ENCODE measurements at regions not wholly inside any gene's neighbourhood (a gene's known extent, or its start where the extent isn't known, plus 50 kb on each side); places are given as distances from the start of the nearest gene placed in this dataset.

DNA sequence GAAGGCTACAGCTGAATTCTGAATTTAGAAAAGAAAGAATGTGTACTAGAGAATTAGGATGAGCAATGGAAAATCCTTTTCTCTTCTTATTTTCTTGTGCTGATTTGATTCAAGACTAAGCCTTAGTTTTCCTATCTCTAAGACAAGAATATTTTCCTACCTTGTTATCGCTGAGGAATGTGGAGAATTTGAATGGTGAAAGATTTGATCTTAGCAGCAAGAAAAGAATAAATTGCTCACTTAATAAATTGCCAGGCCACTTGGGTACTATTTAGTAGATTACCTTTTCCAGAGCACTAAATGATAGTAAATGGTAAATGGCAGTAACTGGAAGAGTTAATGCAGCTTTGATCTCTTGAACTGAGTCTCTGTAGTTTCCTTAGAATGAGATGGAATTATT lies 145.7 kb upstream of the MEIS2 start:
- Mint-ChIP-seq H3K27ac (no peak overlapping the region), H3K9me3 (no peaks in the 10 kb centered on the region), H3K36me3 (no peaks in the 10 kb centered on the region)
- no peak for DNase-seq (ENCODE audit: low spot score in 2 of 2)
- no peak for ATAC-seq

DNA sequence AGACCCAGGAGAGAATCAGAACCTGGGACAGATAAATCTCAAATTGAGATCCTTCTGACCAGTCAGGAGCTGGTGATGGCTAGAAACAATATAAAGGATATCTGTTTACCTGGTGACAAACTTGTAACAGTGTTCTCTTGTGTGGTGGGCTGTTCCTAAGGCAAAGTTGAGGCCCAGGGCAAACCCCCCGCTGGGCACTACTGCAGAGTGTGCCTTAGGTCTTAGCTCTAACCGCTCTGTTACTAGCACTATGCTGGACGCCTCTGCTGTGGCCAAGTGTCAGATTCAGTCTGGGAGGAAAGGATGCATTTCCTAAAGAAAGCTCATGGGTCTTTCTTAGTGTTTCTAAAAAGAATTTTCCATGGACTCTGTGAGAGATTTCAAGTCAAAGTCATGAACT lies 146.5 kb upstream of the MEIS2 start:
- no peak for DNase-seq (ENCODE audit: low spot score in 2 of 2)
- no peak overlapping the region for H3K27ac Mint-ChIP-seq
- no peaks in the 10 kb centered on the region for H3K9me3 Mint-ChIP-seq
- H3K36me3 Mint-ChIP-seq, result no peaks in the 10 kb centered on the region
- no peak for ATAC-seq

DNA sequence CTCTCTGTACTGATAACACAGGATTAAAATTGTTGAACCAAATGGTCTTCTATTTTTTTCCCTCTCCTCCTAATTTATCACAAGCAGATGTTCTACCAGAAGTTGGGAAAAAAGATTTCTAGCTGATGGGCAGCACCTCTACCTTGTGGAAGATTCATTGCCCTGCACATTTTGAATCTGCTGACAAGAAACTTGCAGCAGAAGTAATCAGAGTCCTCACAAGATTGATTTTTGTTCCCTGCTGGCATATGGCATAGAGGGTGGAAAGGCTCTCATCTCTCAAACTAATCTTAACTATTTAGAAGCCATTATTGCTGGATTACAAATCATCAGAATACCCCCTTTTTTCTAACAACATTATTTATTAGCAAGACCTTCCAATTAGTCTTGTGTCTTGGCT lies 148.9 kb upstream of the MEIS2 start:
- H3K9me3 Mint-ChIP-seq, result no peaks in the 10 kb centered on the region
- no peak for DNase-seq (ENCODE audit: low spot score in 2 of 2)
- H3K36me3 Mint-ChIP-seq, result no peaks in the 10 kb centered on the region
- H3K27ac Mint-ChIP-seq, result no peak overlapping the region
- ATAC-seq, result no peak

- Mint-ChIP-seq H3K27ac (no peak overlapping the region), H3K36me3 (no peaks in the 10 kb centered on the region), H3K9me3 (no peaks in the 10 kb centered on the region)
- ATAC-seq (no peak), DNase-seq (ENCODE audit: low spot score in 2 of 2) (no peak)
These were observed 152.2 kb upstream of the MEIS2 start for GRCh38 chr15:37252530-37252929.

- H3K9me3 Mint-ChIP-seq, result peaks cover 4% of the 10 kb centered on the region in 2 donors
- H3K27ac Mint-ChIP-seq, result no peak overlapping the region
- DNase-seq (ENCODE audit: low spot score in 2 of 2) (no peak), ATAC-seq (no peak)
- H3K36me3 Mint-ChIP-seq, result no peaks in the 10 kb centered on the region
These were observed 153.5 kb upstream of the MEIS2 start for GRCh38 chr15:37253877-37254276.

GRCh38 chr15:37260255-37260654 lies 159.9 kb upstream of the MEIS2 start:
- Mint-ChIP-seq H3K36me3 (no peaks in the 10 kb centered on the region), H3K27ac (no peak overlapping the region), H3K9me3 (peaks cover 4 to 7% of the 10 kb centered on the region in 2 donors)
- ATAC-seq (no peak), DNase-seq (ENCODE audit: low spot score in 2 of 2) (no peak)

- no peak for DNase-seq (ENCODE audit: low spot score in 2 of 2)
- H3K9me3 Mint-ChIP-seq, result peaks cover 4 to 7% of the 10 kb centered on the region in 2 donors
- H3K27ac Mint-ChIP-seq, result no peak overlapping the region
- no peak for ATAC-seq
- H3K36me3 Mint-ChIP-seq, result no peaks in the 10 kb centered on the region
These were observed 161.3 kb upstream of the MEIS2 start for GRCh38 chr15:37261685-37262084.

DNA sequence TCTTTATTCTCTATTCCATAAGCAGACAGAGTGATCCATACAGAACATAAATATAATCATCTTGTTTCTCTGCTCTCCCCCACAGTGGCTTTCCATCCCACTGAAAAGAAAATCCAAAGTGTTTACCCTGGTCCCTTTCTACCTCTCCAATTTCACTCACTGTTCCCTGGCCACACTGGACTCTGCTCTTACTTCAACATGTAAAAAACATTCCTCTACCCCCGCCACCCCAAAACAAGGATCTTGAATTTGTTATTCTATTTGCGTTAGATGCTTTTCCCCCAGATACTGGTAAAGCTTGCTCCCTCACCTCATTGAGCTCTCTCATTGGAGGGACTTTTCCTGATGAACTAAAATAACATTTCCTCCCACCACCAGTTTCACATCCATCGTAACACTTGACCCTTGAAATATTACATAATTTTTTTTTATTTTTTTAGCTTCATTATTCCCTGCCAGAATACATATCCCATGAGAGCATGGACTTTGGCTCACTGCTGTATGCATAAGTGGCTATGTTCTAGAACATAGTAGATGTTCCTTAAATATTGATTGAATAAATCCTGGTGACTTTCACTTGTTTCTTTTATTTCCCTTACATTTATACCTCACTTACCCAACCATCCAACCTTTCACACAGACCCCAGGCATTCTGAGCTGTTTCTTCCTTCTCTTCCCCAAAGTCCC lies 162.7 kb upstream of the MEIS2 start:
- Mint-ChIP-seq H3K36me3 (no peaks in the 10 kb centered on the region), H3K9me3 (peaks cover 2 to 6% of the 10 kb centered on the region in 2 donors), H3K27ac (no peak overlapping the region)
- DNase-seq (ENCODE audit: low spot score in 2 of 2), result no peak
- no peak for ATAC-seq

DNA sequence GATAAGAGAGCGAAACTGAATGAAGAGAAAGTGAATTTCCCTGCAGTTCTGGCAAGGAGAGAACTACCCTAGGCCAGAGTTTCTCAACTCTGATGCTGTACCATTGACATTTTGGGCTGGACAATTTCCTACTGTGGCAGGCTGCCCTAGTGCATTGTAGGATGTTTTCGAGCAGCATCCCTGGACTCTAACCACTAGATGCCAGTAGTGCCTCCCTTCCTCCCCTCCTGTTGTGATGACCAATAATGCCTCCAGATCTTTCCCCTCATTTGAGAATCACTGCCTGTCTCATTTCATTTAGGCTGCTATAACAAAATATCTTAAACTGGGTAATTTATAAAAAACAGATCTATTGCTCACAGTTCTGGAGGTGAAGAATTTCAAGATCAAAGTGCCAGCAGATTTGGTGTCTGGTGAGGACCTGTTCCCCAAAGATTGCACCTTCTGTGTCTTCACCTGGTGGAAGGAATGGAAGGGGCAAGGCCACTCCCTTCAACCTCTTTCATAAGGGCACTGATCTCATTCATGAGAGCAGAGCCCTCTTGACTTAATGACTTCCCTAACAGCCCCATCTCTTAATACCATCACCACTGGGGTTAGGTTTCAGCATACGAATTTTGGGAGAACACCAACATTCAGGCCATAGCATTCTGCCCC lies 188.9 kb upstream of the MEIS2 start:
- ATAC-seq (no peak), DNase-seq (ENCODE audit: low spot score in 2 of 2) (no peak)
- Mint-ChIP-seq H3K36me3 (no peaks in the 10 kb centered on the region), H3K9me3 (peaks cover 5% of the 10 kb centered on the region in 2 donors), H3K27ac (no peak overlapping the region)

DNA sequence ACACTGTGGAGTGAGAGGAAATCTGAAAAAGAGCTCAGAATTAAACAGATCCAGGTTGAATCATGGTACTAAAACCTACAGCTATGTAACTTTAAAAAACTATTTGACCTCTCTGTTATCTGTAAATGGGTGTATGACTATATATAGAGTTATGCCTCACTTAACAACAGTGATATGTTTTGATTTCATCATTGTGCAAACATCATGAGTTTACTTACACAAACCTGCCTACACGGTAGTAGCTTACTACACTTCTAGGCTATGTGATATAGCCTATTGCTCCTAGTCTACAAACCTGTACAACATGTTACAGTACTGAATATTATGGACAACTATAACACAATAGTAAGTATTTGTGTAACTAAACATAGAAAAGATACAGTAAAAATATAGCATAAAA lies 191.6 kb upstream of the MEIS2 start:
- Mint-ChIP-seq H3K27ac (no peak overlapping the region), H3K9me3 (peaks cover 6 to 11% of the 10 kb centered on the region in 2 donors), H3K36me3 (no peaks in the 10 kb centered on the region)
- ATAC-seq (no peak), DNase-seq (ENCODE audit: low spot score in 2 of 2) (no peak)

- Mint-ChIP-seq H3K36me3 (no peaks in the 10 kb centered on the region), H3K27ac (no peak overlapping the region), H3K9me3 (peaks cover 6% of the 10 kb centered on the region in 2 donors)
- ATAC-seq (no peak), DNase-seq (ENCODE audit: low spot score in 2 of 2) (no peak)
These were observed 197.9 kb upstream of the MEIS2 start for GRCh38 chr15:37298271-37298670.

- Mint-ChIP-seq H3K9me3 (peaks cover 7 to 13% of the 10 kb centered on the region in 2 donors), H3K36me3 (peaks cover 6 to 8% of the 10 kb centered on the region in 2 donors), H3K27ac (no peak overlapping the region)
- no peak for DNase-seq (ENCODE audit: low spot score in 2 of 2)
- no peak for ATAC-seq
These were observed 239.1 kb upstream of the MEIS2 start for GRCh38 chr15:37339437-37339836.

DNA sequence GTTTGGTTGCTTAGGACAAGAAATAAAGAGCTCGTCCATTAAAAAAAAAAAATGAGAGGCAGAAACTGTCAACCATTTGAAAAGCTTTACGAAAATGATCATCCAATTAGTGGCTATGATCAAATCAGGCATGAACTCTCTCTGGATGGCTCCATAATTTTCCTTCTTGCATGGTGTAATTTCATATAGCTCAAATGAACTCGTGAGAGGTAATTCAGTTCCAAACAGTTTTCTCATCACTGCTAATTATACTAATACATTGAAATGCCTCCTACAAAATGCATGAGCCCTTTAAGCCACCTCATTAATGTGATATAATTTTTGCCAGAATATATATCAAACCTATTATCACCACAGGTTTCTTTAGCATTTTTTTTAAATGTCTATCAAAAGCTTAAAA lies 239.5 kb upstream of the MEIS2 start:
- Mint-ChIP-seq H3K27ac (no peak overlapping the region), H3K36me3 (peaks cover 6 to 8% of the 10 kb centered on the region in 2 donors), H3K9me3 (peaks cover 7 to 13% of the 10 kb centered on the region in 2 donors)
- ATAC-seq, result no peak
- no peak for DNase-seq (ENCODE audit: low spot score in 2 of 2)

DNA sequence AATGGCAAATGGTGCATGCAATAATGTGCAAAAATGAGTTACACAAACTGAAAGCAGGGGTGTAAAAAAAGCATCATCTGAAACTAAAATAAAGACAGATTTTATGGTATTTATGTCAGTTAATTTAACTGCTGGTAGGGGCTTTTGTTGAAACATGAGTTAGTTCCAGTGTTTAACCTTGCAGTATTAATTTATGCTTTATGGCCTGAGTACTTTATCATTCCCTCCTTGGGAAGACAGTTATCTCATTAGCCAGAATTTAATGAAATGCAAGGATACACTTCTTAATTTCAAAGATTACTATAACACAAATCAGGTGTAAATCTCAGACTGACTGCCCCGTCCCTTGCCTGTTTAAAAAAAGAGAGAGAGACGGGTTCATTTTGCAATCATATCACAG lies 240.1 kb upstream of the MEIS2 start:
- H3K9me3 Mint-ChIP-seq, result peaks cover 3 to 10% of the 10 kb centered on the region in 2 donors
- H3K36me3 Mint-ChIP-seq, result peaks cover 3 to 4% of the 10 kb centered on the region in 2 donors
- no peak overlapping the region for H3K27ac Mint-ChIP-seq
- no peak for DNase-seq (ENCODE audit: low spot score in 2 of 2)
- no peak for ATAC-seq

GRCh38 chr15:37359101-37359892 lies 258.9 kb upstream of the MEIS2 start:
- H3K27ac Mint-ChIP-seq, result no peak overlapping the region
- no peaks in the 10 kb centered on the region for H3K36me3 Mint-ChIP-seq
- ATAC-seq (no peak), DNase-seq (ENCODE audit: low spot score in 2 of 2) (no peak)
- H3K9me3 Mint-ChIP-seq, result no peaks in the 10 kb centered on the region

- ATAC-seq, result no peak
- H3K36me3 Mint-ChIP-seq, result no peaks in the 10 kb centered on the region
- H3K9me3 Mint-ChIP-seq, result no peaks in the 10 kb centered on the region
- no peak for DNase-seq (ENCODE audit: low spot score in 2 of 2)
- H3K27ac Mint-ChIP-seq, result no peak overlapping the region
These were observed 259.5 kb upstream of the MEIS2 start for GRCh38 chr15:37359893-37360290.

DNA sequence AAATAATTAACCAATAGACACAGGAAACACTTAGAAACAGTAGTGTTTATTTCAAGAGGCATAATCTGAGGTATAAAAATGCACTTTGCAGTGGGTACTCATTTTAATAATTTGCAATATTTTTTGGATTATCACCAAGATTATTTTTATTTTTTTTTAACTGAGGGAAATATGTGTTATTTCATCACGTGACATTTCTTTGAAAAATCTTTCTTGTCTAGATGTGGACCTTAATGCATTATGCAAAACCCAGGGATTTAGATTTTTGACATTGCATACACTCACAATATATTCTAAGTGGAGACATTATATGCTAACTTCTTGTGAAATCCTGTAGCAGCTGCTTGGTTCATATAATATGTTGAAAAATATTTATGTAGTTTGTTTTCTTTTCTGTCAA lies 260.4 kb upstream of the MEIS2 start:
- H3K9me3 Mint-ChIP-seq, result no peaks in the 10 kb centered on the region
- ATAC-seq (no peak), DNase-seq (ENCODE audit: low spot score in 2 of 2) (no peak)
- H3K27ac Mint-ChIP-seq, result no peak overlapping the region
- H3K36me3 Mint-ChIP-seq, result no peaks in the 10 kb centered on the region
